Renal cortical epithelial cell (primary cell): ENCODE measurements at regions not wholly inside any gene's neighbourhood (a gene's known extent, or its start where the extent isn't known, plus 50 kb on each side); places are given as distances from the start of the nearest gene placed in this dataset.
A peak's percentile ranks its signal among the peaks of the same experiment; 100 is the strongest.
"Not testable (repeated sequence)": the region's sequence is repeated elsewhere in the genome, so short reads cannot be mapped to it uniquely, and the experiment has no call there.

Experiments
- DNase-seq: peaks from one replicate; pipeline ENCODE4 v3.0.0-alpha.2; 2011; ENCODE audit warnings: low read depth

GRCh38 chr4:121616449-121616848 lies 80.3 kb downstream of the ANXA5 start:
- not testable (repeated sequence) for DNase-seq

DNA sequence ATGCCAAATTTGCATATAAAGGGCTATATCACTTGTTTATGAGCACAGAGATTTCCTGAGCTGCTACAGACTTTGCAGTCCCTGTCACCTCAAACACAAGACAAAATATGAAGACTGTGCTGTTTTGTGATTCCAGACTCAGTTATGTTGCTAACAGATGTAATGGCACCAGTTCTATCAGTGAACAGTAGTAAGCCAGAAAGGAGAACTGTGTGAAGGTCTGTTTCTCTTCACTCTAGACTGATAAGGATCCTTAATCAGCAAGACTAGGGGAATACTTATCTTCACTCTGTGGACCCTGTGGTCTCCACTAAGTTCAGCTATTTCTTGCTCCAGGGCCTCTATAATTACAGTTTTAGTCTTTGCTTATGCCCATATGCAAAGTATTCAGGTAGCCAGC lies 82.7 kb downstream of the ANXA5 start:
- no peak for DNase-seq

- peak; percentile 53 for DNase-seq
Observed at GRCh38 chr4:121599049-121599448, 97.7 kb downstream of the ANXA5 start.

- DNase-seq, result peak; percentile 90
Observed at GRCh38 chr4:121597346-121597934, 99.3 kb downstream of the ANXA5 start.

GRCh38 chr4:121594796-121595526 lies 101.8 kb downstream of the ANXA5 start:
- peak; percentile 88 for DNase-seq

DNA sequence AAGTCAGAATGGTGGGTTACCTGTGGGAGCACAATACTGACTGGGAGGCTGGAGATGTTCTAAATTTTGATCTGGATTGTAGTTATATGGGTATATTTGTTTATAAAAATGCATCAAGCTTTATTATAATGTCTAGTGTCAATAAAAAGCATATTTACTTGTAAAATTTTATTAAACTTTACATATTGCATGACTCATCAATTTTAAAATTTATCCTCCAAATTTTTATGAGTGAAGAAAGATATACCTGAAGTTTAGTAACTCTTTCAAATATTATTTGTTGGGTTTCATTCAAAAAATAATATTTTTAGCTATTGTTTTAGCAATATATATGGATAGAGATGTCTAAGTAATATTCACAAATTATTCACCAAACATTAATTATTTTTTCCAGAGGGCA lies 103.0 kb downstream of the ANXA5 start:
- no peak for DNase-seq

- not testable (repeated sequence) for DNase-seq
Observed at GRCh38 chr4:121592257-121592656, 104.5 kb downstream of the ANXA5 start.

DNA sequence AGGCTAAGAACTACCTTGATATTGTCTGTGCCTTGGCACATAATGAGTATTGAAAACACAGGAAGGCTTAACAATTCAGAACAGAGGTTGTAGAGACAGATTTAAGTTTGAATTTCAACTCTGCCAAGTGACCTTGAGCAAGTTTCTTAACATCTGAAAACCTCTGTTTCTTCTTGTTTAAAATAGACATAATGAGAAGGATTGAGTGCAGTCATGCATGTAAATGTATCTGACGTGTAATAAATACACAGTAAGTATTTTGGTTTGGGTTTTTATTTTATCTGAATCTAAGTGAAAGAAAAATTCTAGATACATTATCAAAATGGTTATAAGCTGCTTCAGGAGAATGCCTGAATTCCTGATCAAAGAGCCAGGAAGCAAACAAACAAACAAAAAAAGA lies 111.9 kb downstream of the ANXA5 start:
- no peak for DNase-seq

- no peak for DNase-seq
Observed at GRCh38 chr4:121583396-121583795, 113.4 kb downstream of the ANXA5 start.

- no peak for DNase-seq
Observed at GRCh38 chr4:121582296-121582695, 114.5 kb downstream of the ANXA5 start.

DNA sequence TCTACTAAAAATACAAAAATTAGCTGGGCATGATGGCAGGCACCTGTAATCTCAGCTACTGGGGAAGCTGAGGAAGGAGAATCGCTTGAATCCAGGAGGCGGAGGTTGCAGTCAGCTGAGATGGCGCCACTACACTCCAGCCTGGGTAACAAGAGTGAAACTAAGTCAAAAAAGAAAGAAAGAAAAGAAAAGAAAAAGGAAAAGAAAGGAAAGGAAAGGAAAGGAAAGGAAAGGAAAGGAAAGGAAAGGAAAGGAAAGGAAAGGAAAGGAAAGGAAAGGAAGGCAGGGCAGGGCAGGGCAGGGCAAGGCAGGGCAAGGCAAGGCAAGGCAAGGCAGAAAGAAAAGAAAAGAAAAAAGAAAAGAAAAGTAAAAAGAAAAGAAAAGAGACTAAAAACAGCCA lies 121.4 kb downstream of the ANXA5 start:
- not testable (repeated sequence) for DNase-seq

DNA sequence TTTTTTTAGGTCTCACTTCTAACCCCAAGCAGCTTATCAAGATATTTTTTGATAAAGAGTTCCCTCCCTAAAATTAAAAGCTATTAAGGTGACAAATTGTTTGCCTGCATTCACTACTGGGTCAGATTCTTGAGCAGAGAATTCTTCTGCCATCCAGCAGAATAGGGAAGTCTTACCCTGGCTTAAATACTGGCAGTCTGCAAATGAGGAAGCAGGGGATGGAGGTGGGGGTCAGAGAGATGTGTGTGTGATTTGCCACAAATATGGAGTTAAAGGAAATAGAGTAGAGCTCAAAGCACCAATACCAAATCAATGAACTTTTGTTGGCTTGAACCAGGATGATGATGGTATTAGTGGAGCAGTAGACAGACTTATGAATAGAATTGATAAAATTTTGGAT lies 122.2 kb downstream of the ANXA5 start:
- DNase-seq, result no peak

DNA sequence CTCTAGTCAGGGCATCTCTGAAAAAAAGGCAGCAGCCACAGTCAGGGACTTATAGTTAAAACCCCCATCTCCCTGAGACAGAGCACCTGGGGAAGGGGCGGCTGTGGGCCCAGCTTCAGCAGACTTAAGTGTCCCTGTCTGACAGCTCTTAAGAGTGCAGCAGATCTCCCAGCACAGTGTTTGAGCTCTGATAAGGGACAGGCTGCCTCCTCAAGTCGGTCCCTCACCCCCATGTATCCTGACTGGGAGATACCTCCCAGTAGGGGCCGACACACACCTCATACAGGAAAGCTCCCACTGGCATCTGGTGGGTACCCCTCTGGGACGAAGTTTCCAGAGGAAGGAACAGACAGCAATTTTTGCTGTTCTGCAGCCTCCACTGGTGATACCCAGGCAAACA lies 129.0 kb downstream of the ANXA5 start:
- no peak for DNase-seq

- DNase-seq, result no peak
Observed at GRCh38 chr4:121564840-121565375, 131.9 kb downstream of the ANXA5 start.

DNA sequence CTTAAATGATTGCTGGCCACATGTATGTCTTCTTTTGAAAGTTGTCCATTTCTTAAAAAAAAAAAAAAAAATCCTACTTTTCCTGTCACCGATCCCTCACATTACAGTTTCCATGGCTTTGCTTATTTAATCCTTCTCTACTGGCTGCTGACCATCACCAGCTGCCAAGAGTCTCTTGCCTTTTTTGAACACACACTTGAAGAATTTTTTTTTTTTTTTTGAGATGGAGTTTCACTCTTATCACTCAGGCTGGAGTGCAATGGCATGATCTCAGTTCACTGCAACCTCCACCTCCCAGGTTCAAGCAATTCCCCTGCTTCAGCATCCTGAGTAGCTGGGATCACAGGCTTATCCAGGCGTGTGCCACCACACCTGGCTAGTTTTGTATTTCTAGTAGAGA lies 134.0 kb downstream of the ANXA5 start:
- DNase-seq, result no peak

GRCh38 chr4:121555315-121556107 lies 141.3 kb downstream of the ANXA5 start:
- no peak for DNase-seq

GRCh38 chr4:121554382-121554781 lies 142.4 kb downstream of the ANXA5 start:
- DNase-seq, result no peak

DNA sequence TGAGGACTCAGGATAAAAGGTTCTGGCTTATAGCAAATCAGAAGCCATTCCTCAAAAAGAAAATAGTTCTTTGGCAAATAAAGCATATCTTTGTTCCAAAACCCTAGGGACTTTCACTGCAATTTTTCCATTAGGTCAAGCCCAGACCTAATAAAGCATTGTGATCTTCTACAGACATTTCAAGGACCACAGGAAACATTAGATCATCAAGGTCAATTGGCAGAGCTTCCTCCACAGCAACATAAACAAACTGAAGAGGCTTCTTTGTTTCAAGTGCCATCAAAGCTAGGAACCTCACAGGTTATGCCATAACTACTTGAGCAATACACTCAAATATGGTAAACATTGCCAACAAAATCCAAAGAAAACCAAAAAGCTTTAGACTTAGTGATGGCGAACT lies 144.9 kb downstream of the ANXA5 start:
- peak; percentile 13 for DNase-seq

DNA sequence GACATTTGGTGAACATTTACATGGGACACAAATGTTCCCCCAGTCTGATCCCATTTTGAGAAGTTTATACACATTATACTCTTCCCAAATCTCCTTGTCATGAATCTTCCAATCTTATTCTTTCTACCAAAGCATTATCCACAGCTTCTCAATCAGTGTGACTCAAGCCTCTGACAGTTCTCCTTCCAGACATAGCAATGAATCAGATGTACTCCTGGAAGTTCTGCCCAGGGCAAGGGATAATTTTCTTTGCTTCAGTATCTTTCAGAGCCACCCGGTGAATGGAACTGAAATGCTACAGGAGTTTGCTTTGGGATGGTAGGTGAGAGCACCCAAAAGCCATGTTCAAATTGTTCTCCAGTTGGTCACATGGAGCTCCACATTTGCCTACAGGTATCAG lies 145.5 kb downstream of the ANXA5 start:
- DNase-seq, result peak; percentile 14

DNA sequence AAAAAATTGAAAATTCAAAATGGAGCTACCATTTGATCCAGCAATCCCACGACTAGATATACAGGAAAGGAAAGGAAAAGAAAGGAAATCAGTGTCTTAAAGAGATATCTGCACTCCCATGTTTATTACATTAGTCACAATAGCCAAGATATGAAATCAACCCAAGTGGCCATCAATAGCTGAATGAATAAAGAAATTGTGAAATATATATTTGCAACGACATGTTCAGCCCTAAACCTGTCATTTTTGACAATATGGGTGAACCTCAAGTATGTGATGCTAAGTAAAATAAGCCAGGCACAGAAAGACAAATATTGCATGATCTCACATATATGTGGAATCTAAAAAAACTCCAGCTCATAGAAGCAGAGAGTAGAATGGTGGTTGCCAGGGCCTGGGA lies 155.1 kb downstream of the ANXA5 start:
- DNase-seq, result no peak

- DNase-seq, result no peak
Observed at GRCh38 chr4:121535351-121535750, 154.5 kb upstream of the QRFPR start.

- no peak for DNase-seq
Observed at GRCh38 chr4:121534187-121534586, 153.4 kb upstream of the QRFPR start.

GRCh38 chr4:121526509-121526908 lies 145.7 kb upstream of the QRFPR start:
- no peak for DNase-seq
